HG03575 (cell line): ENCODE measurements at regions not wholly inside any gene's neighbourhood (a gene's known extent, or its start where the extent isn't known, plus 50 kb on each side); places are given as distances from the start of the nearest gene placed in this dataset.

Experiments
- ATAC-seq: cut with Tn5 transposase; IDR thresholded peaks from one replicate; pipeline ENCODE4 v1.9.1; 2021; ENCODE audit not compliant: unreplicated experiment, insufficient number of reproducible peaks, low FRiP score; ENCODE audit errors: extremely low read depth

- ATAC-seq: no peak
These were observed 572.1 kb upstream of the IGFBP7 start for GRCh38 chr4:57682275-57682674.

- no peak for ATAC-seq
These were observed 569.8 kb upstream of the IGFBP7 start for GRCh38 chr4:57679969-57680368.

DNA sequence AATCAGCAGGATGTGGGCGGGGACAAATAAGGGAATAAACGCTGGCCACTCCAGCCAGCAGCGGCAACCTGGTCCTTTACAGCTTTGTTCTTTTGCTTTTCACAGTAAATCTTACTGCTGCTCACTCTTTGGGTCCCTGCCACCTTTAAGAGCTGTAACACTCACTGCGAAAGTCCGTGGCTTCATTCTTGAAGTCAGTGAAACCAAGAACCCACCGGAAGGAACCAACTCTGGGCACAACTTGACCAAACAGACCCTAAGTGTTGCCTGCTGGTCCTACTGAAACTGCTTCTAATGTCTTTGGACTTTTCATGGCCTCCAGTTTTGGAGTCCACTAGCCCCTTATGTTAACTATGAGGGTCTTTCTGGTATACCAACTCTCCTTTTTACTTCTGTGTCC is 566.2 kb upstream of the IGFBP7 start:
- ATAC-seq: no peak

DNA sequence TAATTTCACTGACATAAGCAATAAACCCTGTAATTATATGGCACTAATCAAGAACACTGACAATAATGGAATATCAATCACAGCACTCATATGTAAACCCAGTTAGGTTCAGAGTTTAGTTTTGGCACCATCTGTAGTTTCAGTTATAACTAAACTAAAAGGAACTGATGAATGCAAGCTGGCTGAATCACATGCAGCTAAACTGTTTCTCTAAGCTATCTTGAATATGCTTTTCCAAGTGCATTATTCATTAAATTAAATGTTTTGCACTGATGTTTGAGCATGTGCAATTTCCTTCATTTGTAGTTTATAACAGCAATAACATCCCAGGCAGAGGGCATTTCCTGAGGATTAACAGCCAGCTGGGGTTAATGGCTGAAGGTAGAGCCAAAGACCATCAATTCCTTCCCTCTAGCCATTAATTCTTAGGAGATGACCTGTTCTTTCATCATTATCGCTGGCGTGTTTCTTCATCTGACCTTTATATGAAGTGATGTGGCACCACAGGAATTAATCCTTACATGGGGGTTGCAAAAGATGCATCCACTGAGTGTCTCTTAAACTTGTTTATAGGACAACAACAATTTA is 562.8 kb upstream of the IGFBP7 start:
- no peak for ATAC-seq

DNA sequence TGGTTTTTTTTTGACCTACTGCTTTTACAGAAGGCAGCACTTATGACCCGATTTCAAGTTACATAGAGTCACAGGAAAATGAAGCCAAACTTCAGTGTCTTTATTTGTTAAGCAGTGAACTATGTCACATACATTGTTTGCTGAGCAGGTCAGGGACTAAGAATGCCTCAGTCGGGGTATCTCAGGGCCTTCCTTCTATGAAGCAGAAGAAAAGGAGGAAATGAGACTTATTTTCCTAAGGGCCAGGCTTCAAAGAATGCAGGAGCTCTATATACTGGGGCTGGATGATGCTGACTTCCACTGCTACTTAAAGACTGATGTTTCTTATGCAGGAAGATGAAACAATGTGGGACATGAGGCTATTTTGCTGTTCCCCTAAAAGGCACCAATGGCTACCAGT is 558.4 kb upstream of the IGFBP7 start:
- no peak for ATAC-seq

DNA sequence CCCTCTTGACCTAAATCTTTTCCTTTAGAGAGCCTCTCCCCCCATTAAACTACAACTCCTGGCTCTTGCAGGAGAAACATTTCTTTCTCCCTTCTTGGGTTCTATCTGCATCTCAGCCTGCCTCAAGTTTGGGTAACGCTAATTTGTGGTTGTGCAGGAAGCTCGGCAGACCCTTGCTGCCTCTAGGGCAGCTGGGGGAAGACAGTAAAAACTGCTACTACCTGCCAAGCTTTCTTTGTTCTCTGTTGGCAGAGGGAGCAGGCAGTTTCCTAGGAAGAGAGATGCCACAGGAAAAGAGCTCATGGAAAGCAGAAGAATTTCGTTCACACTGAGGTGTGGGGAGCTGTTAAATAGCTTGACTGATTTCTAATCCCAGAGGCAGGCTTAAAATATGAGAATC is 555.6 kb upstream of the IGFBP7 start:
- ATAC-seq: no peak

DNA sequence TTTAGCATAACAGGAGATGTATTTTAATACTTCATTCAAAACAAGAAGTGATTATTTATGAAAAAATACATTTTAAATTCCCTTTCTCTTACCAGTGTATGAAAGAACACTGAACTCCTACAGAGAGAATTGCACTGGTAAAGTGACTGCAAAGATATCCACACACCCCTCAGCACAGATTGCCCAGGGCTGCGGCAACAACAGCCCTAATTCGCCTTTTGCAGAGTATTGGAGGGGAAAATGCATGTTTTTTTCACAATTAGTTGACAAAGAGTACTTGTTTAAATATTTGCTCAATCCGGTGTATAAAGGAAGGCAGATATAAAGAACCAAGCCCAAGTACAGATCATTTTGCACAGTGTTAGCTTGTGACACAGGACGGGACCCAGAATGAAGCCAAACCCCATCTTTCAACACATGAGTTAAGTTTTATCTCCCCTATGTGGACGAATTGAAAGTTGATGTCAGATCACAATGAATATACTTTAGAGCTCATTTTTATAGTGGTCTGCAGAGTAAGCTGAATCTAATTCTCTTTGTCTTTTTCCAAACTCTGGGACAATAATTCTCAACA is 551.4 kb upstream of the IGFBP7 start:
- no peak for ATAC-seq

DNA sequence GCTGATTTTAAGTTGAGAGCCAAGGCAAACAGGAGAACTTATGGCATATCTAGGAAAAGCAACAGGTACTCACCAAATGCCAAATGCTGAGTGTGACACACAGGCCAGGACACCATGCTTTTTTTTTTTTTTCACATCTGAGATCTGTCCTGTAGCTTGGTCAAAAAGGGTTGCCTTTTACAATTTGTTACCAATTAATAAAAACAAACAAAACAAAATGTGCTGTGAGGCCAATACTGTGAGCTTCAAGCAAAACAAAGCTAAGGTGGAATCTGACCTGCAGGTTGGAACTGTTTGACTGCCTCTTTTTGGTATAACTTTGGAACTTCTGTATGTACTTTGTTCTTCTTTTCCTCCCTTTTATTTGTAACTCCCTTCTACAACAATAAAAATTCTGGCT is 548.5 kb upstream of the IGFBP7 start:
- ATAC-seq: no peak

DNA sequence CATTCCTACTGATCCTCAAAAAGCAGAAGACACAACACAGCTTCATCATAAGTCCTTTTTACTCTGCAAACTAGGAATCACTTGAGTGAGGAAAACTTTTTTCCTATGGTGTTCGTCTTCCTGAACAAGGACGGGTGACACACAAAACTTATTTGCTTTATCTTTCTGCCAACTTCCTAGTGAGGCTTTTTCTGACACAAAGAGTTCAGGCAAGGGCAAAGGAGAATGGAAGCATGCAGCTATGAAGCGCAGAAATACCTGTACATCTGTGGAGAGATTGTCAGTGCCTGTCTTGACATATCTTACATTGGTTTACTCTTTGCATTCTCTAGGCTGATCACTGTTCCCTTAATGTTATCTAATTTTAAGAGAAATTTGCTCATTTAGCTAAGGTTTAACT is 548.0 kb upstream of the IGFBP7 start:
- no peak for ATAC-seq

DNA sequence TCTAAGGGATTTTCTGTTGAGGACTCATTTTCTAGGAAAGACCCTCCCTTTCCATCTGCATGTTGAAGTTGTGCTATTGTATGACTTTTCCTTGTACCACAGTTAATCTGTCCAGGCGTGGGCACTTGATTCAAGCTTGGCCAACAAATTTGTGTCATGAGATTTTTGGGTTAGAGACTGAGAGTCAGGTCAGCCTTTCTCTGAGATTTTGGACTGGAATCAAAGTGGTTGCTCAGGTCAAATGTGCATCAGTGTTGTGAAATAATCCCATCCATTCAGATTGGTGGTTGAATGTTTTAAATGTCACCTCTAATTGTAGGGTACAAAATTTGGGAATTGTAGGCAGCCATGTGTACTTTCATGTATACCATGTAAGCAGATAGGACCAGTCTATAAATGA is 545.2 kb upstream of the IGFBP7 start:
- no peak for ATAC-seq

GRCh38 chr4:57652779-57653178 is 542.6 kb upstream of the IGFBP7 start:
- ATAC-seq: no peak

GRCh38 chr4:57640391-57641100 is 530.4 kb upstream of the IGFBP7 start:
- no peak for ATAC-seq

DNA sequence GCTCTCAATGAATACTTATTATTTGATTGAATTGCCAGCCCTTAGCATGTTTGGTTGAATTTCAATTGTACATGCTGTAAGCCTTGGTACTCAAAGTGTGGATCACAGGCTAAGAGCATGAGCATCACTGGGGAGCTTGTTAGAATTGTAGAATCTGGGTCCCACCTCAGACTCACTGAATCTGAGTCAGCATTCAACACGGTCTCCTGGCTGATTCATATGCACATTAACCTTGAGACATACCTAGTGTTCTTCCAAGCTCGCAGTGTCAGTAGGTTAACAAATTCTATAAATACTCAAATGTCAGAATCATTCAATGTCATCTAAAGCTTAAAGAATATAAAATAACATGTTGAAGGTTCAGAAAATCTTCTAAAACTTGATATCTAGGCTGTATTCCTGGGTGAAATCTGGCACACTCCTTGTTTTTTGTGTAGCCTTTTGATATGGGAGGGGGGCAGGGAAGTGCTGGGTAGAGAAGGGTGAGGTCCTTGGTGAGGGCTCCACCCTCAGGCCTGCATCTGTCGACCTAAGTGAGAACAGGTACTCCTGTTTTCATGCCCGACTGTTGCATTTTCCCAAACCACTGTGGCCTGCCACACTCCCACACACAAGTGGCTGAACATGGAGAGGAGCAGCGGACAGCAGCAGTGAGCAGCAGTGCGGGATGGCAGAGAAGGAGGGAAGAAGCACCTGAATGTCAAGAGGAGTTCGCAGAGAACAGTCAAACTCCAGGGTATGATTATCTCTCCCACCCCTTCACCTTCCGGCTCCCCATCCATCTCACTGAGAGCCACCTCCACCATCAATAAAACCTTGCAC is 529.6 kb upstream of the IGFBP7 start:
- ATAC-seq: no peak

- no peak for ATAC-seq
These were observed 525.7 kb upstream of the IGFBP7 start for GRCh38 chr4:57635910-57636309.

- no peak for ATAC-seq
These were observed 523.2 kb upstream of the IGFBP7 start for GRCh38 chr4:57633212-57633859.

- ATAC-seq: no peak
These were observed 522.4 kb upstream of the IGFBP7 start for GRCh38 chr4:57632564-57632963.

GRCh38 chr4:57631147-57631546 is 521.0 kb upstream of the IGFBP7 start:
- no peak for ATAC-seq

DNA sequence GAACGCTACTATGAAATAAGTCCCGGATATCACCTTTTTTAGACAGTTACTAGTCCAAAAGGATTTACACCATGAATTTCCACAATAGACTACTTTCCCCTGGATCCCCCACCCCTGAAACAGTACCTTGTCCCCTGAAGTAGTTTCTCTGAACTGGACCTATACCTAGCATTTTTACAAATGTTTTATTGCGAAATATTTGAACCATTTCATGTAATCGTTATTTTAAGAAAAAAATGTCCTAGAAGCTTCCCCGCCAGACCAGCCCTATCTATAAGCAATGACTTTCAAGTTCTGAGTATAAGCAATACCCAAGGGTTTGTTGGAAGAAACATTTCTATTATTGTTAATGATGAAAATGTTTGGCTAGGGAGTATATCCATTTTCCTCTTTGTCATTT is 517.8 kb upstream of the IGFBP7 start:
- no peak for ATAC-seq

DNA sequence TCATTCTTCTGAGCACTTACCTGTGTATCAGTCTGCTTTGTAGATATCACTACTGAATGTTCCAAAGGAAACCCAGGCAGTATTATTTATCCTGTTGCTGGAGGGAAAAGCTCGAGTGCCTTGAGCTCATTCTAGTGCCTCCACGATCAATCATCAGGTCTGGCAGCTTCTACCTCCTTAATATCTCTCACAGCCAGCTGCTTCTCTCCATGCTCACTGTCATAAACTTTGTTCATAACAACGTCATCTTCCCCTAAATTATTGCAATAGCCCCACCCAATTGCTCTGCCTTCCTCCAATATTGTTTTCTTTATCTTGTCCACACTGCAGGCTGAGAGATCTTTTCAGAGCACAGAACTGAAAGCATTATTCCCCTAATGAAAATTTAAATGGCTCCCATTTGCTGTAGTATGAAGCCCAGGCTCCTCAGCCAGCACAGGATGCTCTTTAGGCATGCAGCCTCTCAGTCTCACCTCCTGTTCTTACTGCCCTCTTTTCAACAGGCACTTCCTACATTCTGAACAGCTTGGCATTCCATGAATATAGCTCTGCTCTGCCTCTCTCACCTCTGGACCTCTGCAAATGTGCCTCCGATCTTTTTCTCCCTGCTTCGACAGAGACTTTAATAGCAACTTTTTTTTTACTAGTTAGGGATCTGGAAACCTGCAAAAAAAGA is 504.2 kb upstream of the IGFBP7 start:
- ATAC-seq: no peak
